Activated naive CD8-positive, alpha-beta T cell treated with anti-CD3 and anti-CD28 coated beads for 36 hours (primary cell): ENCODE measurements at regions not wholly inside any gene's neighbourhood (a gene's known extent, or its start where the extent isn't known, plus 50 kb on each side); places are given as distances from the start of the nearest gene placed in this dataset.

Experiments used
- DNase-seq: peaks from one replicate; pipeline ENCODE4 v3.0.0; 2021
- H3K27ac Mint-ChIP-seq: one replicate; pipeline ENCODE4 v1.8.0; 2022; ENCODE audit warnings: mild to moderate bottlenecking, moderate library complexity, mixed read lengths
- H3K27me3 Mint-ChIP-seq: one replicate; pipeline ENCODE4 v1.8.0; 2022; ENCODE audit warnings: mild to moderate bottlenecking, mixed read lengths
- H3K36me3 Mint-ChIP-seq: one replicate; pipeline ENCODE4 v1.8.0; 2021; ENCODE audit warnings: mild to moderate bottlenecking, mixed read lengths
- H3K4me1 Mint-ChIP-seq: one replicate; pipeline ENCODE4 v1.8.0; 2021; ENCODE audit warnings: mixed read lengths
- H3K4me3 Mint-ChIP-seq: one replicate; pipeline ENCODE4 v1.8.0; 2022; ENCODE audit warnings: mild to moderate bottlenecking, moderate library complexity, mixed read lengths
- H3K9me3 Mint-ChIP-seq: one replicate; pipeline ENCODE4 v1.8.0; 2022; ENCODE audit warnings: mixed read lengths

- Mint-ChIP-seq H3K4me1 (no peaks in the 10 kb centered on the region), H3K27ac (no peak overlapping the region), H3K4me3 (no peak overlapping the region), H3K9me3 (peaks cover 2% of the 10 kb centered on the region), H3K27me3 (peaks cover 19% of the 10 kb centered on the region), H3K36me3 (no peaks in the 10 kb centered on the region)
- DNase-seq: no peak
These were observed 77.6 kb upstream of the ACP3 start for GRCh38 chr3:132239587-132239986.

GRCh38 chr3:132241776-132242514 lies 75.3 kb upstream of the ACP3 start:
- no peak for DNase-seq
- Mint-ChIP-seq H3K4me1 (no peaks in the 10 kb centered on the region), H3K4me3 (no peak overlapping the region), H3K27me3 (peaks cover 19% of the 10 kb centered on the region), H3K36me3 (no peaks in the 10 kb centered on the region), H3K9me3 (no peaks in the 10 kb centered on the region), H3K27ac (no peak overlapping the region)

GRCh38 chr3:132242790-132243189 lies 74.4 kb upstream of the ACP3 start:
- Mint-ChIP-seq H3K27ac (no peak overlapping the region), H3K36me3 (no peaks in the 10 kb centered on the region), H3K27me3 (peaks cover 24% of the 10 kb centered on the region), H3K4me1 (no peaks in the 10 kb centered on the region), H3K4me3 (no peak overlapping the region), H3K9me3 (no peaks in the 10 kb centered on the region)
- DNase-seq: no peak

- DNase-seq: no peak
- H3K4me1 Mint-ChIP-seq: no peaks in the 10 kb centered on the region
- H3K36me3 Mint-ChIP-seq: no peaks in the 10 kb centered on the region
- H3K27ac Mint-ChIP-seq: no peak overlapping the region
- H3K9me3 Mint-ChIP-seq: no peaks in the 10 kb centered on the region
- peaks cover 27% of the 10 kb centered on the region for H3K27me3 Mint-ChIP-seq
- H3K4me3 Mint-ChIP-seq: no peak overlapping the region
These were observed 71.6 kb upstream of the ACP3 start for GRCh38 chr3:132245552-132246142.

- H3K9me3 Mint-ChIP-seq: no peaks in the 10 kb centered on the region
- no peak overlapping the region for H3K27ac Mint-ChIP-seq
- no peaks in the 10 kb centered on the region for H3K36me3 Mint-ChIP-seq
- no peak overlapping the region for H3K4me3 Mint-ChIP-seq
- no peaks in the 10 kb centered on the region for H3K4me1 Mint-ChIP-seq
- no peak for DNase-seq
- peaks cover 26% of the 10 kb centered on the region for H3K27me3 Mint-ChIP-seq
These were observed 71.0 kb upstream of the ACP3 start for GRCh38 chr3:132246212-132246611.

- no peak overlapping the region for H3K27ac Mint-ChIP-seq
- H3K4me3 Mint-ChIP-seq: no peak overlapping the region
- H3K4me1 Mint-ChIP-seq: no peaks in the 10 kb centered on the region
- DNase-seq: no peak
- H3K36me3 Mint-ChIP-seq: no peaks in the 10 kb centered on the region
- H3K9me3 Mint-ChIP-seq: no peaks in the 10 kb centered on the region
- peaks cover 21% of the 10 kb centered on the region for H3K27me3 Mint-ChIP-seq
These were observed 70.0 kb upstream of the ACP3 start for GRCh38 chr3:132247211-132247610.

- Mint-ChIP-seq H3K4me1 (no peaks in the 10 kb centered on the region), H3K27ac (no peak overlapping the region), H3K36me3 (no peaks in the 10 kb centered on the region), H3K4me3 (no peak overlapping the region), H3K27me3 (peaks cover 19% of the 10 kb centered on the region), H3K9me3 (no peaks in the 10 kb centered on the region)
- DNase-seq: no peak
These were observed 68.7 kb upstream of the ACP3 start for GRCh38 chr3:132248490-132248889.

GRCh38 chr3:132253262-132253878 lies 63.8 kb upstream of the ACP3 start:
- Mint-ChIP-seq H3K36me3 (no peaks in the 10 kb centered on the region), H3K9me3 (no peaks in the 10 kb centered on the region), H3K4me1 (no peaks in the 10 kb centered on the region), H3K27ac (no peak overlapping the region), H3K4me3 (no peak overlapping the region), H3K27me3 (peaks cover 20% of the 10 kb centered on the region)
- no peak for DNase-seq

GRCh38 chr3:132254076-132254755 lies 63.0 kb upstream of the ACP3 start:
- H3K9me3 Mint-ChIP-seq: no peaks in the 10 kb centered on the region
- DNase-seq: no peak
- no peaks in the 10 kb centered on the region for H3K36me3 Mint-ChIP-seq
- H3K27ac Mint-ChIP-seq: no peak overlapping the region
- H3K4me3 Mint-ChIP-seq: no peak overlapping the region
- peaks cover 14% of the 10 kb centered on the region for H3K27me3 Mint-ChIP-seq
- H3K4me1 Mint-ChIP-seq: no peaks in the 10 kb centered on the region

GRCh38 chr3:132255041-132255745 lies 62.0 kb upstream of the ACP3 start:
- DNase-seq: no peak
- H3K27me3 Mint-ChIP-seq: peaks cover 12% of the 10 kb centered on the region
- H3K9me3 Mint-ChIP-seq: no peaks in the 10 kb centered on the region
- H3K27ac Mint-ChIP-seq: no peak overlapping the region
- no peaks in the 10 kb centered on the region for H3K36me3 Mint-ChIP-seq
- H3K4me1 Mint-ChIP-seq: no peaks in the 10 kb centered on the region
- H3K4me3 Mint-ChIP-seq: no peak overlapping the region

- no peaks in the 10 kb centered on the region for H3K9me3 Mint-ChIP-seq
- no peak for DNase-seq
- no peaks in the 10 kb centered on the region for H3K36me3 Mint-ChIP-seq
- H3K27me3 Mint-ChIP-seq: peaks cover 7% of the 10 kb centered on the region
- no peak overlapping the region for H3K4me3 Mint-ChIP-seq
- H3K4me1 Mint-ChIP-seq: no peaks in the 10 kb centered on the region
- H3K27ac Mint-ChIP-seq: no peak overlapping the region
These were observed 60.2 kb upstream of the ACP3 start for GRCh38 chr3:132256989-132257388.

GRCh38 chr3:132261506-132261905 lies 55.7 kb upstream of the ACP3 start:
- H3K27ac Mint-ChIP-seq: no peak overlapping the region
- peaks cover 4% of the 10 kb centered on the region for H3K27me3 Mint-ChIP-seq
- DNase-seq: no peak
- no peaks in the 10 kb centered on the region for H3K36me3 Mint-ChIP-seq
- no peak overlapping the region for H3K4me3 Mint-ChIP-seq
- no peaks in the 10 kb centered on the region for H3K4me1 Mint-ChIP-seq
- no peaks in the 10 kb centered on the region for H3K9me3 Mint-ChIP-seq

- Mint-ChIP-seq H3K27ac (no peak overlapping the region), H3K4me3 (no peak overlapping the region), H3K27me3 (no peaks in the 10 kb centered on the region), H3K36me3 (no peaks in the 10 kb centered on the region), H3K9me3 (no peaks in the 10 kb centered on the region), H3K4me1 (no peaks in the 10 kb centered on the region)
- no peak for DNase-seq
These were observed 54.9 kb upstream of the ACP3 start for GRCh38 chr3:132262305-132262704.

GRCh38 chr3:132262956-132263355 lies 54.3 kb upstream of the ACP3 start:
- H3K4me1 Mint-ChIP-seq: no peaks in the 10 kb centered on the region
- H3K27me3 Mint-ChIP-seq: no peaks in the 10 kb centered on the region
- H3K9me3 Mint-ChIP-seq: no peaks in the 10 kb centered on the region
- no peak overlapping the region for H3K27ac Mint-ChIP-seq
- no peaks in the 10 kb centered on the region for H3K36me3 Mint-ChIP-seq
- no peak overlapping the region for H3K4me3 Mint-ChIP-seq
- no peak for DNase-seq

GRCh38 chr3:132265028-132265427 lies 52.2 kb upstream of the ACP3 start:
- no peaks in the 10 kb centered on the region for H3K27me3 Mint-ChIP-seq
- H3K4me1 Mint-ChIP-seq: no peaks in the 10 kb centered on the region
- no peaks in the 10 kb centered on the region for H3K36me3 Mint-ChIP-seq
- H3K4me3 Mint-ChIP-seq: no peak overlapping the region
- H3K27ac Mint-ChIP-seq: no peak overlapping the region
- no peaks in the 10 kb centered on the region for H3K9me3 Mint-ChIP-seq
- DNase-seq: no peak
